Stimulated activated CD4-positive, alpha-beta T cell treated with anti-CD3 and anti-CD28 coated beads, Interleukin-12 subunit alpha, Interleukin-12 subunit beta, amount 100 ng/mL, for 4 hours (primary cell): ENCODE measurements at regions not wholly inside any gene's neighbourhood (a gene's known extent, or its start where the extent isn't known, plus 50 kb on each side); places are given as distances from the start of the nearest gene placed in this dataset.

Source experiments
- DNase-seq: peaks from one replicate; pipeline ENCODE4 v3.0.0-alpha.2; 2020

DNA sequence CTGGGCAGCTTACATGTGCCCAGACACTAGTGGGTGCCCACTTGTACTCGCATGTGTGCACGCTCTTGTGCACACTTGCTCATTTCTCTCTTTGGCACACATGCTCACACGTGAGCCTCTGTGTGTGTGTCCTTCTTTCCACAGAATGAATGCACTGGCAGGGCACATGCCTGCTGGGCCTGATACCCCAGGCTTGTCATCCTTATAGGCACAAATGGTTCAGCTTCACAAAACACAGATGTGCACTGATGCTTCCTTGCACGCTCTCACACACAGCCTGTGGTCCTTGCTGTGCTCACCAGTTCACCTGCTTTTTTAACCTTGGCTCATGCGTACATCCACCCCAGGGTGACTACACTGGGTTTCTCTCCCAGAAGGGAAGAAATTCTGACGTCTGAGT, 174.8 kb downstream of the BUD13 start:
- DNase-seq = no peak

- no peak for DNase-seq
These were observed 176.2 kb downstream of the BUD13 start for GRCh38 chr11:116596346-116597260.

- DNase-seq = no peak
These were observed 177.4 kb downstream of the BUD13 start for GRCh38 chr11:116595305-116595880.

DNA sequence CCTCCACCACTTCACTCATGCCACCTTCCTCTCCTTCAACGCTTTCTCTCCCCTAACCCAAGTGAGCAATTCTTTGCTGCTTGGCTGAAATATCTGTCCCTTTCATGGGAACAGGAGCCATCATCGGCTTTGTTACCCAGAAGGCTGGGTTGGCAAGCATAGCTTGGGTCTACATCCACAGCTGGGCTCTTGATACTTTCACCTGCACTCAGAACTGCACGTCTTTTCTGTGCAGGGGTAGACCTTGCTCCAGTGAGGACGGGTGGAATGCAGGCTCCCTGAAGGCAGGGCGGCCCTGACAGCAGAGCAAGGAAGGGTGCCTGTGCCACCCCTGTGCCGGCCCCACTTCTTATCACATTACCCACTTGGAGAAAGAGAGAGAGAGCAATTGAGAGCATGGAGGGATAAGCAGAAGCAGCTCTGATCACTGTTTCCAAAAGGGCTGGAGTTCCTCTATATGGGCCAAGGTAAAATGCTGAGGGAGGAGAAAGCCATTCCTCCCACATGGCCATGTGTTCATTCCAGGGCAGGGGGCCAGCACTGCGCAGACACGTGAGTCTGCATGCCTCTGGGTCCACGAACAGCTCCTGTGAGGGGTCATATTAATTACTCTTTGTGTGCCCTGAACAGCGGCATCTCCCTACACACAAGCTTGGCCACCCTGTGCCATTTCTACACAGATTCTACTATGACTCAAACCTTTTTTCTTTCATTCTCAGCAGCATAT, 181.8 kb downstream of the BUD13 start:
- no peak for DNase-seq

- DNase-seq = no peak
These were observed 183.4 kb downstream of the BUD13 start for GRCh38 chr11:116589402-116589801.

DNA sequence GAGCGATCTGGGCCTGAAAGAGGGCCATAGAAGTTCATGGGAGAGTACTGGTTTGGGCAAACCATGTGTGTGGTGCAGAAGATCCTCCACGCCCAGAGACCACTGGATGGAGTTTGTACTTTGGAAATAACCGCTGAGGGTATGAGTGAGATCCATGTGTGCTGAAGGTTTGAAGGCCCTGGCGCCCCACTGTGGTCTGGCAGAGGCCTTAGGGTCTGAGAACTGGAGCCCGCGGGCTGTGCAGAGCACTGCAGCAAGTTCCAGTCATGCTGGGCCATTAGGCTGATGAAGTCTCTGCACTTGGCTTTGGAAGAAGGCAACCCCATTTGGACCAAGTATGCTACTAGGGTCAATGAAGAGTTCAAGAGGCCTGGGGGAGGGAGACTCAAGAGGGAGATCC, 186.4 kb downstream of the BUD13 start:
- DNase-seq = no peak

DNA sequence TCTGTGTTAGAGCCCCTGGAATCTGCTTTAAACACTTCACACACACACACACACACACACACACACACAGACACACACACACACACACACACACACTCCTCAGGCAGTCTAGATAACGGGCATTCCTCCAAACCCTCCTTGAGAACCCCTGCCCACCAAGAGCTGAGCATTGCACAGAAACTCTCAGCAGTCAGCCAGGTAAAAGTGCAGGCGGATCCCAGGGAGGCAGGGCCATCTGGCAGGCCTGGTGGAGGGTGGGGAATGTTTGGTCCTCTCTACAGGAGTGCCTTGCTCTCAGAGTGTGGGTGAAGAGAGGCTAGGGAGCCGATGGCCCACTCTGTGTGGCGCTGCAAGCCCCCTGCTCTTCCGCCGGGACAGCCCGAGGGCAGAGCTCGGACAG, 190.2 kb downstream of the BUD13 start:
- no peak for DNase-seq

DNA sequence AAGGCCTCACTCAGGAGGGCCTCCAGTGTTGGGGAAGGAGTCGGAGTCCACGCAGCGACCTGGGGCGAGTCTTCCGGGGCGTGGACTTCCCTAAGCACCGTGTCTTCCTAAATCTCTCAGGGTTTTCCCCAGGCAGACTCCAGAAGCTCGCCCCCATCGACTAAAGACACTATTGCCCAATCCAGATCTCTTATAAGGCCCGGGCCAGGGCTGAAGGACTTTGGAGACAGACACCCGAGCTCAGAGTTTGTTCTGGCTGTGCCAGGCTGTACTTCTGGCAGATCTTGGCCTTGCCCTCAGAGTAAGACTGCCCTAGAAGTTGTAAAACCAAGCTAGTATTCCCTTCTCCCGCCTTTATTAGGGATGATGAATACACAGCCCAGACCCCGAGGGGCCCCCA, 191.4 kb downstream of the BUD13 start:
- DNase-seq = no peak

DNA sequence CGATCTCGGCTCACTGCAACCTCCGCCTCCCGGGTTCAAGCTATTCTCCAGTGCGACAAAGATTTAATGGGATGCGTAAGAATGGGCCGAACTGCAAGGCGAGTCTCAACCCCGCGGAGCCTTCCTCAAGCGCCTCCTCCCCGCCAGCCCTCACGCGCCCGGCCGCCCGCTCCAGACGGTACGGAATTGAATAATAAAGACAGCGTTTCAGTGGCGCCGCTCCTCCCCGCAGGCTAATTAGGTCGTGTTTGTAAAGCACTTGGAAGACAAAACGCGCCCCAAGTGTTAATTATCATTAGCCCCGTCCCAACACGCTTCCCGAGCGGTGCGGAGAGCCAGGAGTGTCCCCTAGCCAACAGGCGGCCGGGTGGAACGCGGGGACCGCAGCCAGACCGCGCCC, 192.0 kb downstream of the BUD13 start:
- DNase-seq = no peak

- DNase-seq = no peak
These were observed 192.7 kb downstream of the BUD13 start for GRCh38 chr11:116579857-116580727.

DNA sequence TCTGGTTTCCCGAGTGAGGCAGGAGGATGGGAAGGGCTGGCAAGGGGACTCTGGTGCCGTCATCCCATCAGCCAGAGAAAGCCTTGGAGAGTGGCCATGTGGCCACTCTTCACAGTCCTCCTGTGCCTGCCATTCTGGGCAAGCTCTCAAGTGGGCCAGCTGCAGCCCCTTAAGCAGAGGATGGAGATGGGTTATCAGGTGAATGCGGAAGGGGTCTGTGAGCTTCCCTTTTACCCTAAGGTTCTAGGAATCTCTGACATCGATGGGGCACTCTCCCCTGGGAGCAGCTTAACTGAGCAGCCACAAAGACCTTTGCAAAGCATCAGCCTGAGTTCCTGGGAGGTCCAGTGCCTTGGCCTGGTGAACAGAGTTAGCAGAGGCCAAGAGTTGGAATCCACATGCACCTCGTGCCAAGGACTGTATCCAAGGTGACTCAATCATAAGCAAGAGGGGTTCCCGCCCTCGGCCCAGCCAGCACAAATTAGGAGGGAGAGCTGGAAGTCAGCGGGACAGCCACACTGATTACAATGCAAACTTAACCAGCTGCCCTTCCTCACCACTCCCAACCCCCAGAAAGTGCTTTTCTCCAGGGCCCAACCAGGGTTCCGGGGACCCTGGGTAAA, 193.6 kb downstream of the BUD13 start:
- DNase-seq = no peak

GRCh38 chr11:116577956-116578355, 194.8 kb downstream of the BUD13 start:
- DNase-seq = no peak

DNA sequence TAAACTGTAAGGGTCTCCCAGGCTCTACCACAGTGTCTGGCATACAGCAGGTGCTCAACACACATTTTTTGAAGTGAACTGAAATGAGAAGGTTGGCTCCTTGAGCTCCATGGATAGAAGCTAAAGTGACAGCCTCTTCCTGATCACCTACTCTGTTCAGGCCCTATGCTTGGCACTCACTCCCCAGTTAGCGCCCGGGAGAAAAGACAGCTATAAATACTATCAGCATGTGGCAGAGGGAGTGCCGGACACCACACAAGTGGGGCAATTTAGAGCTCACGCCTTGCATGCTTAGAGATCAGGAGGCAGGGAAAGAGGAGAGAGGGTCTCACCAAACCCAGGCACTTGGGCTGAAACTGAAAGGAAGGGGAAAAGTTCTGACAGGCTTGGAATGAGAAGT, 195.5 kb downstream of the BUD13 start:
- DNase-seq = no peak

- no peak for DNase-seq
These were observed 196.3 kb downstream of the BUD13 start for GRCh38 chr11:116576526-116576925.

DNA sequence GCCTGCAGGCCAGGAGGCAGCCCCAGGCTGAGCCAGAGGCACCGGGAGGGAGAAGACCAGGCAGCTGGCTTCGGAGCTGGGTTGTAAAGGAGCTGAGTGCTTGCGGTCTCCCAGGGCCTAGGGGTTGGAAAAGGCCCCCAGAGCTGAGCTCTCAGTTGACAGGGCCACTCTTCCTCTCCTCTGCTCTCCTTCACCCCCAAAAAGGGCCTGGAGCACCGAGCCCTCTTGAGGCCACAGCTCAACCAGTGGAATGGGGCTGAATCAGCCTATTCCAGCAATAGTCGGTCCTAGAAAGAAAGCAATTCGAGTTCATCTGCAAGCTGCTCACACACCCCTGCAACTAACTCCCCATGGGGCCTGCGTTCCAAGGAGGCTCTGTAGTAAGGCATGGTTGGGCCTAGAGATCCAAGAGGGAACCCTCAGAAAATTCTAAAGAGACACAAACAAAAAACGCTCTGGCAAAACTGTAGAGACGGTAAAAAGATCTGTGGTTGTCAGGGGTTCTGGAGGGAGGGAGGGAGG, 205.0 kb downstream of the BUD13 start:
- DNase-seq = no peak

GRCh38 chr11:116563712-116564047, 209.1 kb downstream of the BUD13 start:
- no peak for DNase-seq

DNA sequence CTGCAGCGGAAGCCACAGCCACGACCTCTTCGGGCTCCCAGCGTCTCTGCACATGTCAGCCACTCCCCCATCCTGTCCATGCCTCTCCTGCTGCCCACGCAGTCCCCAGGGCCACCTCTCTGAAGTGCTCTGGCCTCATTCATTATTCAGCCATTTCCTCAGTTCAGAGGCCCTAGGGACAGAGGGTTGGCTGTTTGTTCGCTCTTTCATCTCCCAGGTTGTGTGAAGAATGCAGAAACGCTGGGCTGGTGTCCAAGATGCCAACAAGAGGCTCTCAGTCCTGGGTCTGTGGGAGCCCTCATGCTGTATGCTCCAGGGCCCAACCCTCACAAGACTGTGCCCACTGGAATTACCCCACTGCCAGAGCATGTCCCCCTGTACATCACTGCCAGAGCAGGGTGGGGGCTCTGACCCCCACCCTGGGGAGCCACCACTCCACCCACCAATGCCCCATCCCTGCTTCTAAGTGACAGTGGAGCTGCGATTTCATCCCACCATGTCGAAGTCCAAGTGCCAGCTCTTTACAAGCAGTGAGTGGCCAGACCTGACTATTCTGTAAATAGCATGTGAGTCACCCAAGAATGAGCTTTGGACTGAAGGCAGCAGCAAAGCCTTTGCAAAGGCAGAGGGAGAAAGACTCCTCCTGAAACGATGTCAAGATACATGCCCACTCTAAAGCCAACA, 209.6 kb downstream of the BUD13 start:
- DNase-seq = no peak

- DNase-seq = no peak
These were observed 212.2 kb downstream of the BUD13 start for GRCh38 chr11:116560589-116560988.

- no peak for DNase-seq
These were observed 214.1 kb downstream of the BUD13 start for GRCh38 chr11:116558504-116559211.

GRCh38 chr11:116557282-116557681, 215.5 kb downstream of the BUD13 start:
- no peak for DNase-seq

- no peak for DNase-seq
These were observed 216.3 kb downstream of the BUD13 start for GRCh38 chr11:116556483-116556882.
